ENCODE measurements at regions not wholly inside any gene's neighbourhood (a gene's known extent, or its start where the extent isn't known, plus 50 kb on each side); places are given as distances from the start of the nearest gene placed in this dataset.

- H3K4me3 Mint-ChIP-seq: no peak overlapping the region
- Histone ChIP-seq H3K4me1 (ENCODE audit: insufficient read depth, low read length) (no peaks in the 10 kb centered on the region; the same call in 1 of the 2 replicates), H3K23ac (ENCODE audit: insufficient read length, low read depth, low read length) (no peak overlapping the region), H4K20me1 (ENCODE audit: control insufficient read depth, insufficient read depth, insufficient read length) (no peaks in the 10 kb centered on the region), H3T11ph (ENCODE audit: low read length) (no peak overlapping the region), H3K27me3 (ENCODE audit: insufficient read depth, low read length) (no peaks in the 10 kb centered on the region), H3K23me2 (ENCODE audit: insufficient read length, low read depth, low read length, poor library complexity, severe bottlenecking) (no peaks in the 10 kb centered on the region), H2BK20ac (ENCODE audit: low read depth, low read length, poor library complexity, severe bottlenecking) (no peak overlapping the region), H3K79me2 (ENCODE audit: insufficient read depth, low read length) (no peaks in the 10 kb centered on the region), H3K56ac (ENCODE audit: insufficient read length, low read depth, low read length) (no peak overlapping the region), H3K79me1 (ENCODE audit: insufficient read depth, low read depth, low read length, poor library complexity, severe bottlenecking) (no peaks in the 10 kb centered on the region), H3K4me2 (ENCODE audit: insufficient read depth, insufficient read length, low read length) (no peak overlapping the region), H2BK120ac (ENCODE audit: low read depth, low read length, poor library complexity, severe bottlenecking) (no peak overlapping the region), H4K91ac (ENCODE audit: insufficient read length, low read depth, low read length) (no peak overlapping the region), H2BK5ac (ENCODE audit: insufficient read length, low read length) (no peak overlapping the region), H2BK15ac (ENCODE audit: low read depth, low read length) (no peak overlapping the region), H3K27ac (ENCODE audit: insufficient read length, low read depth, low read length) (no peak overlapping the region), H3K4ac (ENCODE audit: low read depth, low read length) (no peak overlapping the region), H3K14ac (ENCODE audit: insufficient read depth, low read length) (no peak overlapping the region), H2AK5ac (ENCODE audit: insufficient read length, low read length) (no peak overlapping the region), H3K9ac (ENCODE audit: extremely low read depth, insufficient read length, low read length) (no peak overlapping the region), H2BK12ac (ENCODE audit: insufficient read length, low read depth, low read length) (no peak overlapping the region), H3K9me3 (ENCODE audit: control insufficient read depth, low read depth, low read length) (no peaks in the 10 kb centered on the region), H2AFZ (ENCODE audit: low read length) (no peak overlapping the region), H3K18ac (ENCODE audit: insufficient read length, low read depth, low read length) (no peak overlapping the region), H4K8ac (replicated peaks; ENCODE audit: insufficient read length, low read depth, low read length) (no peak overlapping the region), H4K5ac (ENCODE audit: insufficient read length, low read depth, low read length) (no peak overlapping the region)
- WGBS (ENCODE audit: extremely low coverage, insufficient read length, low lambda C conversion rate): no CpG with 5 or more reads among the region's 6 CpGs
- H3K9me3 Mint-ChIP-seq: no peaks in the 10 kb centered on the region
- DNase-seq: peak; percentile 45
- no peaks in the 10 kb centered on the region; a peak in 1 of 7 replicates for H3K36me3 Mint-ChIP-seq (ENCODE audit: insufficient read depth in 1 of 3, low read depth in 3 of 3)
- no peak overlapping the region for H3K27ac Mint-ChIP-seq
- peaks cover 26% of the 10 kb centered on the region for H3K27me3 Mint-ChIP-seq (ENCODE audit: low read depth)
- TF ChIP-seq CTCF (conservative IDR thresholded peaks at IDR 0.05): no peak
- H3K4me1 Mint-ChIP-seq: peaks cover 23 to 38% of the 10 kb centered on the region in 2 experiments
These were observed 108.6 kb upstream of the USP24 start for GRCh38 chr1:55323760-55324159.

All from H9 (cell line).